CD4-positive, alpha-beta T cell treated with Interferon gamma for 1 hour (primary cell): ENCODE measurements at regions not wholly inside any gene's neighbourhood (a gene's known extent, or its start where the extent isn't known, plus 50 kb on each side); places are given as distances from the start of the nearest gene placed in this dataset.

Source experiments
- DNase-seq: peaks from one replicate; pipeline ENCODE4 v3.0.0-alpha.2; 2020

- DNase-seq: no peak
Observed at GRCh38 chr20:40588891-40589290, 100.1 kb downstream of the MAFB start.

GRCh38 chr20:40587038-40587437 is 102.0 kb downstream of the MAFB start:
- no peak for DNase-seq

GRCh38 chr20:40584130-40584809 is 104.8 kb downstream of the MAFB start:
- DNase-seq: no peak

- no peak for DNase-seq
Observed at GRCh38 chr20:40583636-40584035, 105.4 kb downstream of the MAFB start.

GRCh38 chr20:40583205-40583604 is 105.8 kb downstream of the MAFB start:
- no peak for DNase-seq

- no peak for DNase-seq
Observed at GRCh38 chr20:40582531-40582930, 106.5 kb downstream of the MAFB start.

GRCh38 chr20:40579701-40580100 is 109.3 kb downstream of the MAFB start:
- no peak for DNase-seq

GRCh38 chr20:40578961-40579360 is 110.1 kb downstream of the MAFB start:
- DNase-seq: no peak

GRCh38 chr20:40575851-40576250 is 113.2 kb downstream of the MAFB start:
- no peak for DNase-seq

- no peak for DNase-seq
Observed at GRCh38 chr20:40572251-40572650, 116.8 kb downstream of the MAFB start.

- DNase-seq: peak; percentile 29
Observed at GRCh38 chr20:40571639-40572038, 117.4 kb downstream of the MAFB start.

GRCh38 chr20:40568200-40568599 is 120.8 kb downstream of the MAFB start:
- no peak for DNase-seq

- no peak for DNase-seq
Observed at GRCh38 chr20:40565682-40566040, 123.4 kb downstream of the MAFB start.

GRCh38 chr20:40565001-40565681 is 123.9 kb downstream of the MAFB start:
- no peak for DNase-seq

GRCh38 chr20:40563296-40563950 is 125.6 kb downstream of the MAFB start:
- DNase-seq: no peak

GRCh38 chr20:40562031-40562430 is 127.0 kb downstream of the MAFB start:
- peak; percentile 76 for DNase-seq

- no peak for DNase-seq
Observed at GRCh38 chr20:40561187-40561586, 127.8 kb downstream of the MAFB start.

GRCh38 chr20:40558212-40558611 is 130.8 kb downstream of the MAFB start:
- no peak for DNase-seq

GRCh38 chr20:40551125-40551530 is 137.9 kb downstream of the MAFB start:
- no peak for DNase-seq

- DNase-seq: no peak
Observed at GRCh38 chr20:40547483-40548091, 141.4 kb downstream of the MAFB start.

- DNase-seq: no peak
Observed at GRCh38 chr20:40545478-40545877, 143.6 kb downstream of the MAFB start.

GRCh38 chr20:40542065-40542464 is 147.0 kb downstream of the MAFB start:
- DNase-seq: no peak

- no peak for DNase-seq
Observed at GRCh38 chr20:40540166-40540565, 148.9 kb downstream of the MAFB start.

- DNase-seq: no peak
Observed at GRCh38 chr20:40538131-40538530, 150.9 kb downstream of the MAFB start.
